HEK293T (cell line): ENCODE measurements at regions not wholly inside any gene's neighbourhood (a gene's known extent, or its start where the extent isn't known, plus 50 kb on each side); places are given as distances from the start of the nearest gene placed in this dataset.

Experiments
- BHLHE40 ChIP-seq: fragments of 450-650 bp; IDR thresholded peaks from 2 replicates; pipeline ENCODE4 v1.6.1; 2016; ENCODE audit warnings: mild to moderate bottlenecking, moderate library complexity, borderline replicate concordance
- FOXM1 ChIP-seq: fragments of 450-650 bp; IDR thresholded peaks from 2 replicates; pipeline ENCODE4 v1.6.1; 2017; ENCODE audit warnings: mild to moderate bottlenecking, borderline replicate concordance
- ZNF384 ChIP-seq: fragments of 450-650 bp; IDR thresholded peaks from 2 replicates; pipeline ENCODE4 v1.6.1; 2016
- TF ChIP-seq, protein P1 (sequence below): fragments of 450-650 bp; IDR thresholded peaks from 2 replicates; pipeline ENCODE4 v1.6.1; 2016

DNA sequence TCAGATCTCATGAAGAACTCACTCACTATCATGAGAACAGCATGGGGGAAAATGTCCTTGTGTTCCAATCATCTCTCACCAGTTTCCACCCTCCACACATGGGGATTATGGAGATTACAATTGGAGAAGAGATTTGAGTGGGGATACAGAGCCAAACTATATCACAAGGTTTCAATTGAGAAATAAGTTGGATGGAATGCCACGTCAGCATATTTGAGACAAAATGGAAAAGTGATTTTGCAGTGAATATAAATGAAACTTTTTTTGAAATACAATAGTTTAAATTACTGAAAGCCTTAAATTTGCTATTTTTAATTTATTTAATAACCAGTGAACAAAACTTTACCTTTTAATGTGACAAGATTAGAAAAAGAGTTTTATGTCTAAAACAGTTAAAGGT, 494.1 kb downstream of the PRR32 start:
- TF ChIP-seq BHLHE40 (no peak), ZNF384 (no peak), FOXM1 (no peak)
- TF ChIP-seq, protein P1, sequence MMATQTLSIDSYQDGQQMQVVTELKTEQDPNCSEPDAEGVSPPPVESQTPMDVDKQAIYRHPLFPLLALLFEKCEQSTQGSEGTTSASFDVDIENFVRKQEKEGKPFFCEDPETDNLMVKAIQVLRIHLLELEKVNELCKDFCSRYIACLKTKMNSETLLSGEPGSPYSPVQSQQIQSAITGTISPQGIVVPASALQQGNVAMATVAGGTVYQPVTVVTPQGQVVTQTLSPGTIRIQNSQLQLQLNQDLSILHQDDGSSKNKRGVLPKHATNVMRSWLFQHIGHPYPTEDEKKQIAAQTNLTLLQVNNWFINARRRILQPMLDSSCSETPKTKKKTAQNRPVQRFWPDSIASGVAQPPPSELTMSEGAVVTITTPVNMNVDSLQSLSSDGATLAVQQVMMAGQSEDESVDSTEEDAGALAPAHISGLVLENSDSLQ = no peak
